ENCODE measurements at regions not wholly inside any gene's neighbourhood (a gene's known extent, or its start where the extent isn't known, plus 50 kb on each side); places are given as distances from the start of the nearest gene placed in this dataset.

- TF ChIP-seq LEF1 (IDR thresholded peaks at IDR 0.05; ENCODE audit: borderline replicate concordance), result no peak
- TF ChIP-seq BHLHE40 (IDR thresholded peaks at IDR 0.05; ENCODE audit: borderline replicate concordance), result no peak
- TF ChIP-seq TARDBP (IDR thresholded peaks at IDR 0.05), result no peak
- no peak for TF ChIP-seq FOXK2 (IDR thresholded peaks at IDR 0.05)
- TF ChIP-seq CTBP1 (IDR thresholded peaks at IDR 0.05; ENCODE audit: borderline replicate concordance), result no peak
Observed at GRCh38 chr5:25567881-25568280, 923.1 kb upstream of the CDH10 start.
